Stomach (tissue), 8 donors: ENCODE measurements at regions not wholly inside any gene's neighbourhood (a gene's known extent, or its start where the extent isn't known, plus 50 kb on each side); places are given as distances from the start of the nearest gene placed in this dataset.

ENCODE experiments used
- DNase-seq, 2 donors: peaks; one replicate each; pipeline versions ENCODE4 v3.0.0 to v3.0.0-alpha.2; 2013 to 2019
- H3K27ac ChIP-seq, 5 donors: fragments of 200-600 bp in 4 of 5; sonication (generic) in 4 of 5; one replicate each; pipeline ENCODE4 v1.5.1; 2013 to 2019; ENCODE audit warnings: mild to moderate bottlenecking in 1 of 5, moderate library complexity in 1 of 5
- H3K27me3 ChIP-seq, 3 donors: fragments of 200-600 bp; sonication (generic); one replicate each; pipeline ENCODE4 v1.5.1; 2017 to 2019; ENCODE audit warnings: mixed run types in 1 of 3
- H3K36me3 ChIP-seq, 4 donors: fragments of 200-600 bp; sonication (generic); 1 replicate in 3 of 4; 2 replicates in 1 of 4; pipeline ENCODE4 v1.5.1; 2016 to 2019
- H3K4me1 ChIP-seq, 4 donors: fragments of 200-600 bp; sonication (generic); one replicate each; pipeline ENCODE4 v1.5.1; 2016 to 2019
- H3K4me3 ChIP-seq, 4 donors: fragments of 200-600 bp; sonication (generic) in 3 of 4; one replicate each; pipeline ENCODE4 v1.5.1; 2016 to 2019; ENCODE audit warnings: mild to moderate bottlenecking in 1 of 4
- H3K9me3 ChIP-seq, 4 donors: fragments of 200-600 bp; sonication (generic); one replicate each; pipeline ENCODE4 v1.5.1; 2016 to 2019
- CTCF ChIP-seq, 7 experiments: fragments of 450-650 bp in 4 of 7; fragments of 200-600 bp in 3 of 7; sonication (generic) in 3 of 7; IDR thresholded peaks; one replicate each; pipeline ENCODE4 v1.5.1; 2016 to 2019; ENCODE audit warnings: antibody characterized with exemption in 7 of 7, control low read depth in 2 of 7, mild to moderate bottlenecking in 1 of 7
- EP300 ChIP-seq: sonication (generic); formaldehyde crosslinking; IDR thresholded peaks from one replicate; pipeline ENCODE4 v1.6.1; 2017; ENCODE audit warnings: antibody characterized with exemption
- POLR2A ChIP-seq, 4 donors: fragments of 450-650 bp; IDR thresholded peaks; one replicate each; pipeline ENCODE4 v1.6.1; 2016; ENCODE audit warnings: antibody characterized with exemption in 4 of 4, control low read depth in 2 of 4, mild to moderate bottlenecking in 1 of 4, moderate library complexity in 1 of 4
- POLR2AphosphoS5 ChIP-seq, 3 donors: sonication (generic); formaldehyde crosslinking; IDR thresholded peaks; one replicate each; pipeline ENCODE4 v1.6.1; 2016; ENCODE audit warnings: antibody characterized with exemption in 3 of 3
- WGBS, 5 donors: extraction: QIAGEN DNeasy Blood & Tissue Kit in 3 of 5; methylation state at CpG; one replicate each; pipeline versions ENCODE4 v1.1.5 to v1.1.7; 2013 to 2018; 5-methylcytosine and 5-hydroxymethylcytosine counted together
- intact Hi-C: fragments of 100-400 bp; cut with DNase I; formaldehyde crosslinking; loops from one replicate; pipeline ENCODE4 v1.15.1; 2023; ENCODE audit warnings: low total_unique reads
- donor health status: healthy with polysubstance abuse.
- donor health status: Bipolar disorder and iron deficiency.
- donor health status: healthy.

DNA sequence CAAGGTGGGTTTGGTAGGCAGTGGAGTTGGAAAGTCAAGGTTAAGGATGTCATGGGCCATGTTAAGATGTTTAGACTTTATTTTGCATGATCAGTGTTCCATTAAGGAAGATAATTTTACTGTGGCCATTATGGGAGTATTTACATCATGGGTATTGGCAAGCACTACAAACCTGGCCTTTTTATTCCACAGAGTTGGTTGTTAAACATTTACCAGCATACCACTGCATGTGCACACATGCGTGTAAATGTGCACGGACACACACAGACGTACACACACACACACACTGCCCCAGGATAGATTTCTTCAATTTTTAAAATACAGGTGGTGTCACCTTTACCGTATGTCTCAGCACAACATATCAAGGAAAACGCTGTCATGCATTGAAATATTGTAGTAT lies 51.4 kb upstream of the ITGA6 start:
- no peak for DNase-seq
- WGBS, 5 donors: 34 to 66% (median 57%) methylated on average over 5 of the region's 5 CpGs
- peaks cover 17 to 40% (median 31%) of the 10 kb centered on the region in 4 donors for H3K4me1 ChIP-seq
- no peak overlapping the region for H3K4me3 ChIP-seq
- H3K36me3 ChIP-seq: no peaks in the 10 kb centered on the region
- TF ChIP-seq POLR2AphosphoS5 (IDR thresholded peaks at IDR 0.05): no peak
- no peak for TF ChIP-seq POLR2A (IDR thresholded peaks at IDR 0.05)
- no peak for TF ChIP-seq EP300
- no peak for TF ChIP-seq CTCF (IDR thresholded peaks at IDR 0.05)
- H3K27me3 ChIP-seq: no peaks in the 10 kb centered on the region
- intact Hi-C loops: no loop called here
- peak overlapping the region; percentile 77 to 80 (median 79) for H3K27ac ChIP-seq
- no peaks in the 10 kb centered on the region for H3K9me3 ChIP-seq

GRCh38 chr2:172376505-172377125 lies 50.8 kb upstream of the ITGA6 start:
- no peak for TF ChIP-seq POLR2A (IDR thresholded peaks at IDR 0.05)
- TF ChIP-seq CTCF (IDR thresholded peaks at IDR 0.05): no peak
- TF ChIP-seq POLR2AphosphoS5 (IDR thresholded peaks at IDR 0.05): peak in 1 of 3 donors; percentile 9
- no peak for TF ChIP-seq EP300
- intact Hi-C loops: no loop called here
- DNase-seq: peak; percentile 44 to 49
- Histone ChIP-seq H3K4me3 (no peak overlapping the region), H3K4me1 (peaks cover 23 to 46% (median 34%) of the 10 kb centered on the region in 4 donors), H3K27me3 (no peaks in the 10 kb centered on the region), H3K9me3 (no peaks in the 10 kb centered on the region), H3K36me3 (no peaks in the 10 kb centered on the region), H3K27ac (peak overlapping the region; percentile 53 to 80 (median 77))
- 25 to 46% (median 28%) methylated on average over 5 of the region's 5 CpGs for WGBS, 5 donors

DNA sequence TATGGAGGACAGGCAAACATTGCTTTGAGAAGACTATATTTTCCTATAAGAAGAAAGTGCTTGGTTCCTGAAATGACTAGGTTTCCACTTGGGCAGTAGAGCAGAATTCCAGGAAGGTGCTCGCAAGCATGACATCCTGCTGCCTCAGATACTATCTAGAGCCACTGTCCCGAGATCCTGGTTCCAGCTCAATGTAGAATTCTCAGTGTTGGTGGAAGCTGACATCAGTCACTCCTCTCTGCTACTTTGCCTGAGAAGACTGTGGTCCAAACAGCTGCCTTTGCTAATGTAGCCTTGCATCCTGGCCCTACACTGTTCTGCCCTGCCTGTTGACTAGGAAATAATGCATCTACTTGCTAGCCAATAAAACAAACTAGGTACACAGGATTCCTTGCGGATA lies 50.0 kb upstream of the ITGA6 start:
- Histone ChIP-seq H3K9me3 (no peaks in the 10 kb centered on the region), H3K4me1 (peaks cover 24 to 47% (median 35%) of the 10 kb centered on the region in 4 donors), H3K36me3 (no peaks in the 10 kb centered on the region), H3K27ac (peak overlapping the region; percentile 32 to 80 (median 77)), H3K4me3 (no peak overlapping the region), H3K27me3 (no peaks in the 10 kb centered on the region)
- no peak for TF ChIP-seq CTCF (IDR thresholded peaks at IDR 0.05)
- DNase-seq: no peak
- intact Hi-C loops: no loop called here
- 74 to 83% (median 80%) methylated on average over 3 of the region's 3 CpGs for WGBS, 5 donors
